NB4 (cell line): ENCODE measurements at regions not wholly inside any gene's neighbourhood (a gene's known extent, or its start where the extent isn't known, plus 50 kb on each side); places are given as distances from the start of the nearest gene placed in this dataset.

Source experiments
- MYC ChIP-seq: IDR thresholded peaks from 2 replicates; pipeline ENCODE4 v1.6.1; 2011; ENCODE audit warnings: low read depth, low read length
- POLR2A ChIP-seq: IDR thresholded peaks from 2 replicates; pipeline ENCODE4 v1.6.1; 2011; ENCODE audit warnings: mild to moderate bottlenecking; ENCODE audit not compliant: insufficient read length; ENCODE audit errors: extremely low read depth
- TF ChIP-seq, protein P1 (sequence below): IDR thresholded peaks from one replicate; pipeline ENCODE4 v1.5.1; 2012; ENCODE audit warnings: low read depth, low read length

DNA sequence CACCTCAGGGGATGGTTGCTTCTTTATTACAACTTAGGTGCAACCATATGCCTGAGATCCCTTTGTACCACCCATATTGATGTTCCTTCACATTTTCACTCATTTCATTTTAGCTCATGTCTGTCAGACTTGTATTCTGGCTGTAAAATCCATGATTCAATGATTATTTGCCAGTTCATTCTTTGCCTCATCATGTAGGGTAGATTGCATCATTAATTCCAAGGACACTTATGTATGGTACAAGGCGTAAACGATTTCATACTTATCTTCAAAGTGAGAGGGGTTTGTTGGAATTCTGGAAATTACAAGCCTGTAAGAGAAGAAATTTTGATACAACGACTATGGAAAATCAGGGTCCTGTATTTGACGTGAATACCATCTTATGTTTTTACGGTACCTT, 685.0 kb upstream of the FANCL start:
- TF ChIP-seq, protein P1, sequence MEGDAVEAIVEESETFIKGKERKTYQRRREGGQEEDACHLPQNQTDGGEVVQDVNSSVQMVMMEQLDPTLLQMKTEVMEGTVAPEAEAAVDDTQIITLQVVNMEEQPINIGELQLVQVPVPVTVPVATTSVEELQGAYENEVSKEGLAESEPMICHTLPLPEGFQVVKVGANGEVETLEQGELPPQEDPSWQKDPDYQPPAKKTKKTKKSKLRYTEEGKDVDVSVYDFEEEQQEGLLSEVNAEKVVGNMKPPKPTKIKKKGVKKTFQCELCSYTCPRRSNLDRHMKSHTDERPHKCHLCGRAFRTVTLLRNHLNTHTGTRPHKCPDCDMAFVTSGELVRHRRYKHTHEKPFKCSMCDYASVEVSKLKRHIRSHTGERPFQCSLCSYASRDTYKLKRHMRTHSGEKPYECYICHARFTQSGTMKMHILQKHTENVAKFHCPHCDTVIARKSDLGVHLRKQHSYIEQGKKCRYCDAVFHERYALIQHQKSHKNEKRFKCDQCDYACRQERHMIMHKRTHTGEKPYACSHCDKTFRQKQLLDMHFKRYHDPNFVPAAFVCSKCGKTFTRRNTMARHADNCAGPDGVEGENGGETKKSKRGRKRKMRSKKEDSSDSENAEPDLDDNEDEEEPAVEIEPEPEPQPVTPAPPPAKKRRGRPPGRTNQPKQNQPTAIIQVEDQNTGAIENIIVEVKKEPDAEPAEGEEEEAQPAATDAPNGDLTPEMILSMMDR: no peak
- TF ChIP-seq MYC (no peak), POLR2A (no peak)
